ENCODE measurements at regions not wholly inside any gene's neighbourhood (a gene's known extent, or its start where the extent isn't known, plus 50 kb on each side); places are given as distances from the start of the nearest gene placed in this dataset.
"Not testable (repeated sequence)": the region's sequence is repeated elsewhere in the genome, so short reads cannot be mapped to it uniquely, and the experiment has no call there.

DNA sequence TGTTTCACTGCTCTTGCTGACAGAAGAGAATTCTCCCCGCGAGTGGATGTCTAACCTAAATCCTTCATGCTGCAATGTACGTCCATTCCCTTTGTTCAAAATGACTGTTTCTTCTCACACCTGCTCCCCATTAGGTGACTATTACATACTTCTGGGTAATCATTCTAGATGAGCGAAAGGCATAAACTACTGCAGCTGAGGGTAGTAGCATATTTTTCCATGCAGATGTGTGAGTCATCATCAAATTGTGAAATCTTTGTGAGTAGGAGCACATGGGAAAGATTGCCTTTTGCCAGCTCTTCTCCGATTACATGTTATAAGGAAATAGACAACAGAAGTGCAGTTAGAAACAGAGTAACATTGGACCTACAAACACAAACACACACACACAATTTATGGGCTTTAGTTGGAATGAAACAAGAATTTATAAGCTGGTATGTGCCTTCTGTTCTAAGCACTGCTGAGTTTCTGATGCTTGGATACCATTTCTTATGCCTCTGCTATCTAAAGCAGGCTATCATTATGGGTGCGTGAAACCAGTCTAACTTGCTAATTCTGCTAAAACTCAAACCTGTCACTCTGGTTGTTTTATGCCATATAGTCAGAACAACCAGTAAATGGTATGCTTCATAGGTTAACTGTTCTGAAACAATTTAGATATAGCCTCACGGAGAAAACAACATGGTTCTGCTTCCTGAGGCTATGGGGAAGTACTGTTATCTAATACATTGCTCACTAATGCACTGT, 346.9 kb upstream of the PSMD7 start:
- no peak for DNase-seq

DNA sequence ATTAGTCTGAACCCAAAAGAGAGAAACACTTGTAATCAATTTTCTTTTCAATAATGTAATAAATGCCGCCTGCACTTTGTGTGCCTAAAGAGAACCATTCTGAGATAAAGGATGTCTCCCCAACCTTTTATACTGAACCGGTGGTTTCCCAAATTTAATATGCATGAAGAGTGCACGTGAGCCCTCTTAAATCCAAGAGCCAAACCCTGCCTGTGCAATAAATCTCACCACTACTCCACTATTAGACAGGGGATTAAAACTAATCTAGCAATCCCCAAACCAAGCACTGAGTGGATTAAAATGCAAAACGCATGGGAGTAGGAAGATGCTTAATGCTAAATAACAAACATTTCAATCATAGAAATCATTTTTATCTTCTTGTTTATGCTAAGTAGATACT, 351.0 kb upstream of the PSMD7 start:
- no peak for DNase-seq

DNA sequence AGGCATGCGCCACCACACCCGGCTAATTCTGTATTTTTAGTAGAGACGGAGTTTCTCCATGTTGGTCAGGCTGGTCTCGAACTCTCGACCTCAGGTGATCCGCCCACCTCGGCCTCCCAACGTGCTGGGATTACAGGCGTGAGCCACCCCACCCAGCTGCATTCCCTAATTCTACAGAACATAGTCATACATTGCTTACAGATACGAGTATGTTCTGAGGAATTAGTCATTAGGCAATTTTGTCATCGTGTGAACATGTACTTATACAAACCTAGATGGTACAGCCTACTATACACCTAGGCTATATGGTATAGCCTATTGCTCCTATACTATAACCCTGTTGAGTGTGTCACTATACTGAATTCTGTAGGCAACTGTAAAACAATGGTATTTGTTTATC, 353.4 kb upstream of the PSMD7 start:
- not testable (repeated sequence) for DNase-seq

DNA sequence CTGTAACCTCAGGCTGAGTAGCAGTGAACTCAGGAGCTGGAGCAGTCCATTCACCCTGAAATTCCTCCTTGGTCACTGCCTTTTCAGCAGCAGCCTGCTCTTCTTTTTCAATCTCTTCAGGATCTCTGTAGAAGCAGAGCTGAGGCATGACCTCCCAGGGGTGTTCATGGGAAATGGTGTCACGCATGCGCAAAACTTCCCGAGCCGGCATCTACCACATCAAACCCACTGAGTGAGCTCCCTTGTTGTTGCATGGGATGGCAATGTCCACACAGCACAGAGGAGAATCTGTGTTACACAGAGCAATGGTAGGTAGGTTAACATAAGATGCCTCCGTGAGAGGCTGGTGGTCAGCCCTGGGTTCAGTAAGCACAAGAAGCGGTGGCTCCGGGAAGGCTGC, 355.8 kb upstream of the PSMD7 start:
- DNase-seq, result not testable (repeated sequence)

GRCh38 chr16:73923951-73924350, 372.7 kb upstream of the PSMD7 start:
- DNase-seq, result no peak

GRCh38 chr16:73921295-73921694, 375.3 kb upstream of the PSMD7 start:
- no peak for DNase-seq

- no peak for DNase-seq
Measured at GRCh38 chr16:73916829-73917594, 379.6 kb upstream of the PSMD7 start.

DNA sequence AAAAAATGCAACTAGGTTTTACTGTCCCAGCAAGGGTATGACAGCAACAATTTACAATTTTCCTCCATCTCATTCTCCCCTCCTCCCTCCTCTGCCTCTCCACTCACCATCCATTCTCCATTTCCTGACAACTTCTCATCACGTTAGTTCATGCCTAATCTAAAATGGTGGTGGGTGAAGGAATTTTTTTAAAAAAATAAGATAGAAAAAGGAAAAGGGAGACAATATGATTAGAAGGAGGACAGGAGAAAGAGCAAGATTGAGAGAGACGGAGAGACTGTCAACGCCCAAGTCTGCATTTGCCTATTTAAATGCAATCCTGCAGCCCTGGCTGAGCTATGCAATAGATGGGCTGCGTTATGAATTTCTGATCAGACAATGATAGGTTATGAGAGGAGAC, 380.7 kb upstream of the PSMD7 start:
- DNase-seq, result no peak

DNA sequence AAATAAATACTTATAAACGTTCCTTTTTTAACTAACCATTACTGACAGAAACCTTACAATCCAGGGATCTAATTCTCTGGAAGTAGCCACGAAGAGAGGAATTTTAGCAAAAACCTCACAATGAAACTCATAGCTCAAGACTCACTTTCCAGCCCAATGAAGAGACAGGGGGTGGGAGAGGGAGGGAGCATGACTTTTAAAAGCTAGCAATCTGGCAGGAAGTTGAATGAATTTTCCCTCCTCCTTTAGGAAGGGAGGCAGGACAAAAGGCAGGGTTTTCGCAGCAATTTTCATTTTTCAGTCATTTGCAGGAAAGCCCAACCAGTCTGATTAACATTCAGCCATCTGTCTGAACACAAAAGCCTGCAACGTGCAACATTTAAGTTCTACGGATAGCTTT, 381.5 kb upstream of the PSMD7 start:
- no peak for DNase-seq

GRCh38 chr16:73912850-73913249, 383.8 kb upstream of the PSMD7 start:
- DNase-seq, result no peak

DNA sequence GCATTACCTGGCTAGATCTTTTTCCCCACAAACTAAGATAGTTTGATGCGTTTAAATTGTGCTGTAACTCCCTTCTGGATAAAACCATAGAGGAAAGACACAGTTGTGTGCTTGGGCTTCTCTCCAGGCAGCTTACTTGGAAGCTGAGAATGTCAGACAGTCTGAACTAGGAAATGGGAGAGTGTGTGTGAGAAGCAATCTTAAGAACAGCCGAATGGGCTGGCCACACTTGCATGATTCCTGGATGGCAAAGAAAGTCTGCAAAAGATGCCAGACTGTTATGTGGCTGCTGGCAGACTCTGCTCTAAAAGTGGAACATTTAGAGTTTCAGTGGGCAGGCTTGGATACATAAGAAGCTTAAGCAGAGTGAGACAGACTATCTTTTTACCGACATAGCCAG, 384.3 kb upstream of the PSMD7 start:
- DNase-seq, result no peak

DNA sequence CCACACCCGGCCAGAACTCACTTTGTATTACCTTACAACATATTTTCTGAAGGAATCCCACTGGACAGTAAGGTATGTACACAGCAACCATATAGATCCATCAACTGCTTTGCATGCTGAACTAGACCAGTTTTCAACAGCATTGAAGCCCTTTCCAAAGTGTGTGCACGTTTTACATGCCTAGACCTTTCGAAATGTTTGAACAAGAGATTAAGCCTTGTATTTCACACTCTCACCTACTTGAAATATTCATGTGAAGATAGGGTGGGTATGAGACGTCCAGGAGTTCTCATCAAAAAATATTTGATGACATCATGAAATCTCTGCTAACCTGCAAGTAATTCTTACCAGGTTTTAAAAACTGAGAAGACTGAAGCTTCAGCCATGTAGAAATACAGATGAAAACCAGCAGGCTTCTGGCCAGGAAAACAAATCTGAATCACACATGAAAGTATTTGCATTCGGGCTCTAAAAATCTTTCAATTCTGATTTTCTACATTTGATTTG, 387.0 kb upstream of the PSMD7 start:
- no peak for DNase-seq

GRCh38 chr16:73891129-73891542, 405.5 kb upstream of the PSMD7 start:
- DNase-seq, result no peak

DNA sequence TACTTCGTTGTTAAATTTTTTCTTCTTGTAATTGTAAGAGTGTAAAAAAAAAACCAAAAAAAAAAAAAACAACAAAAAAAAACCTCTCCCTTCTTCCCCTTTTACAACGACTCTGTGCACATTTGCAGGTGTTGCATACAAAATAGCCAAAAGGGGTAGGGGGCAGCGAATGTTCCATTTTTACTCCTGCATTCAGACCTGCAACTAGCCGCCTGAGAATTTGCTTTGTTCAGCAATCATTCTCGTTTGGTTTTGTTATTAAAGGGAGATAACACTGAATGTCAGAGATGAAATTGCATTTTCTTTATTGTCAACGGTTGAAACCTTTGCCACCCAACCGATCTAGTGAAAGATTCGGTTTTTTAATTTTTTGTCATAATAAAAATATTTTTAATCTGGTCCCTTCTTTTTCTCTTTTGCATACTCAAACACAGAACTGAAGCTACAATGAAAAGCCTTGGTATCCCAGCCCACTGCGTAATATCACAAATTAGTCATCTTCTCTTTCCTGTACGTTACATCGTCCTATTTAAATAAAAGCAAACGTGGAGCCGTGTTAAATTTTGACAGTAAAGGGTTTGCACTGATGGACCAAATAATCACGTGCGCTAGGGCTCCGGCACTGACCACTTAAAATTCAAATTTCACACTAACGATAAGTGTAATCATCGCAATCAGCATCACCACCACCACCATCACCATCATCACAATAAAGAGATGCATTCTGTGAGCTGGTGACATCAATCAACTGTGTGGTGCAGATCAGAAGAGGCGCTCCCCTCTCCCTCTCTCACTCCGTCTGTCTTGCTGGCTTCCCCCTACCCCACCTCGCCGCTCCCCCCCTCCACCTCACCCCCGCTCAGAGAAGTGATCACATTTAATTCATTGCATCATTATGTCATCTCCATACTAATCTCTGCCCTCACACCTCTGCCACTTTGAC, 406.2 kb upstream of the PSMD7 start:
- no peak for DNase-seq

- no peak for DNase-seq
Measured at GRCh38 chr16:73888840-73889490, 407.6 kb upstream of the PSMD7 start.

DNA sequence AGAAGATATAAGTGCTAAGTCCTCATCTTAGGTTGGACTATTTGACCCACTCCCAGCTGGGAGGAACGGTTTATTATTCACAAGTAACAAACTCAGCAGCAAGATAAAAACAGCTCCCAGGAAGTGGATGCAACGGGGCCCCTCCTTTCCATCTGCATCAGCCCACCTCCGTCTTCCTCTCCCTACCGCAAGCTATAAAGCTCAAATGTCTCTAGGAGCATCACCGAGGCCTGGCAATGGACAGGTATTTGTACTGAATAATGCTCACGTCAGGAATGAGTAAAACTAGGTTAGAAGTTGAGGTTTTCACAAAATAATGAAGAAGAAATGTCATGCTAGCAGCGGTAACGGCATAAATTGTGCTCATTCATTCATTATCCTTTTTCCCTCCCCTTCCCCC, 408.7 kb upstream of the PSMD7 start:
- DNase-seq, result no peak

GRCh38 chr16:73886426-73886825, 410.2 kb upstream of the PSMD7 start:
- DNase-seq, result no peak

GRCh38 chr16:73885319-73885718, 411.3 kb upstream of the PSMD7 start:
- no peak for DNase-seq

- no peak for DNase-seq
Measured at GRCh38 chr16:73883841-73884240, 412.8 kb upstream of the PSMD7 start.

- DNase-seq, result no peak
Measured at GRCh38 chr16:73883126-73883525, 413.5 kb upstream of the PSMD7 start.

DNA sequence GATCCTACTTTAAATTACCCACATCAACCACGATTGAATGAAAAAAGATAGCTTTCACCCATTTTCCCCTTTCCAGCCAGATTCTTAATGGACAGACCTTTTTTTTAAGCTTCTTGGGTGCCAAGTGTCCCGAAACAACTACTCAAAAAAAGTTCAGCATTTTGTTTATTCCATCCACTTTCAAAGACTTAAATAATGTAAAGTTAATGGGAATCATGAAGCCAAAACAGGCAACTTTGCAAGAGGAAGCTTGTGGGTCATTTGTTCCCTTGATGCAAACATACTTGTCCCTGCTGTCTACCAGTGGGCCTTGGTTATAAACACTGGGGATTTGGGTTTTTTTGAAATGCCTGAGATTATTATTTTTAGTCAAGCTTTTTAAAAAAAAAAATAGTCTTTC, 414.0 kb upstream of the PSMD7 start:
- no peak for DNase-seq

DNA sequence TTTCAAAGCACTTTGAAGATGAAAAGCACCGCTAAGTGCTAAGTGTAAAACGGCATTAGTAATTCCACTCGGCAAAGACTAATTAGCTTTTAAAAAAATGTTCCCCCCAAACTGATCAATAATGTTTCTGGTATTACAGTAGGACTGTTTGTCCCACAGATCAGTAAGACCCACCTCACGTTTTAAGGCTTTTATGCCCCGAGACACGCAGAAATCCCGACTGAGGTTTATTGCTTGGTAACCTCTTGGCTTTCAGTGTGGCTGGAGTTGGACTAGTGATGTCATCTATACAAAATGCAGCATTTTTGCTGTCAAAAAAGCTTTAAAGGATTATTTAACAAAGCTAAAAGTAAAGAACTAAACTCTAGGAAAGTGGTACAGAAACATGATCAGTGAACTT, 414.6 kb upstream of the PSMD7 start:
- no peak for DNase-seq

- no peak for DNase-seq
Measured at GRCh38 chr16:73879621-73880020, 417.0 kb upstream of the PSMD7 start.

Data from NCI-H1092 treated with DMSO at 0.1 percent for 48 hours (cell line).